ENCODE measurements at regions not wholly inside any gene's neighbourhood (a gene's known extent, or its start where the extent isn't known, plus 50 kb on each side); places are given as distances from the start of the nearest gene placed in this dataset.

DNA sequence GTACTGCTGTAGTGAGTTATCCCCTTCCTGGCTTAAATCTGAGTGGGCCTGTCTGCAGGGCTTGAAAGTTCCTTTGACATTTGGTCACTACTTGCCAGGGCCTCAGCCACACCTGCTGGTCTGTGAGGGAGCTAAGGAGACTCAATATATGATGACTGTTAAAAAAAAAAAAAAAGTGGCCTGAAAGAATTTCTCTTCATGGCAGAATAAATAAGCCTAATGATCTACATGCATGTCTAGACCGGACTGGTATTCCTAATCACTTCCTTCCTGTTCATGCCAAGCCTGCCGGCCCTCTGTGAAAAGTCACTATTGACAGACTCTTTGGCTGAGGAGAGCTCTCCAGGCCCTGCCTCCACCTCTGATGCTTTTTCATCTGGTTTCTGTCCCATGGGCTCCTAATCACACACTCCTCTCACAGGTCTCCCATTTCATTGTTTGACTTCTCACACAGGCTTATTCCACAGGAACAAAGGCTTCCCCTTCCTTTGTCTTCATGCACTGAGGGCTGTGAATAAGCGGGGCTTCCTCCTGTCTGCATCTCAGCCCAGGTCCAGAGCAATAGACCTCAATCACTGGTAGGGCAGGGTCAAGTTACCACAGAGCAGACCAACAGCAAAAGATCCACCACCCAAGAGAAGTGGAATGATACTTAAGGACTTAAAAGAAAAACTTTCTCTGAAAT is 99.1 kb upstream of the SEC61G start:
- TF ChIP-seq, protein P1, sequence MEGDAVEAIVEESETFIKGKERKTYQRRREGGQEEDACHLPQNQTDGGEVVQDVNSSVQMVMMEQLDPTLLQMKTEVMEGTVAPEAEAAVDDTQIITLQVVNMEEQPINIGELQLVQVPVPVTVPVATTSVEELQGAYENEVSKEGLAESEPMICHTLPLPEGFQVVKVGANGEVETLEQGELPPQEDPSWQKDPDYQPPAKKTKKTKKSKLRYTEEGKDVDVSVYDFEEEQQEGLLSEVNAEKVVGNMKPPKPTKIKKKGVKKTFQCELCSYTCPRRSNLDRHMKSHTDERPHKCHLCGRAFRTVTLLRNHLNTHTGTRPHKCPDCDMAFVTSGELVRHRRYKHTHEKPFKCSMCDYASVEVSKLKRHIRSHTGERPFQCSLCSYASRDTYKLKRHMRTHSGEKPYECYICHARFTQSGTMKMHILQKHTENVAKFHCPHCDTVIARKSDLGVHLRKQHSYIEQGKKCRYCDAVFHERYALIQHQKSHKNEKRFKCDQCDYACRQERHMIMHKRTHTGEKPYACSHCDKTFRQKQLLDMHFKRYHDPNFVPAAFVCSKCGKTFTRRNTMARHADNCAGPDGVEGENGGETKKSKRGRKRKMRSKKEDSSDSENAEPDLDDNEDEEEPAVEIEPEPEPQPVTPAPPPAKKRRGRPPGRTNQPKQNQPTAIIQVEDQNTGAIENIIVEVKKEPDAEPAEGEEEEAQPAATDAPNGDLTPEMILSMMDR (IDR thresholded peaks at IDR 0.05; ENCODE audit: extremely low read depth, insufficient read depth, missing control alignments) = no peak
- in situ Hi-C loops (cut with MboI; ENCODE audit: low pct_unique_long_range_greater_than_20kb, low sequenced_read_pairs, unreplicated experiment) = no loop called here
- no peak for DNase-seq (ENCODE audit: low spot score)

DNA sequence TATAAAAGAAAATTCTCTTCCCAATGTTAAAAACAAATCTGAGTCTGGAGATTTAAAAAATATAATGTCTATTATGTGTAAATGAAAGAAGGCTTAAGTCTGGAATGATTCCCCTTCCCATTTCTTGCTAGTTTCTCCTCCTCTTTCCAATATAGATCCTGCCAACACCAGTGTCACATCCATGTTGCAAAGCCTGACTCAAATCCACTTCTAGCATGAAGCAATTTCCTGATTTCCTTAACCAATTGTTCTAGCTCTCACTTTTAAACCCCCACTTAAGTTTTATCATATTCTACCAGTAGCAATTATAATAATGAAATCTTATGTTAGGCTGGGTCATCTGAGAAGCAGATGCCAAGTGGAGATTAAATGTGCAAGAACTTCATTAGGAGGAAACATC is 100.1 kb upstream of the SEC61G start:
- in situ Hi-C loops (cut with MboI; ENCODE audit: low pct_unique_long_range_greater_than_20kb, low sequenced_read_pairs, unreplicated experiment) = no loop called here
- no peak for DNase-seq (ENCODE audit: low spot score)
- TF ChIP-seq, protein P1 (IDR thresholded peaks at IDR 0.05; ENCODE audit: extremely low read depth, insufficient read depth, missing control alignments) = no peak

DNA sequence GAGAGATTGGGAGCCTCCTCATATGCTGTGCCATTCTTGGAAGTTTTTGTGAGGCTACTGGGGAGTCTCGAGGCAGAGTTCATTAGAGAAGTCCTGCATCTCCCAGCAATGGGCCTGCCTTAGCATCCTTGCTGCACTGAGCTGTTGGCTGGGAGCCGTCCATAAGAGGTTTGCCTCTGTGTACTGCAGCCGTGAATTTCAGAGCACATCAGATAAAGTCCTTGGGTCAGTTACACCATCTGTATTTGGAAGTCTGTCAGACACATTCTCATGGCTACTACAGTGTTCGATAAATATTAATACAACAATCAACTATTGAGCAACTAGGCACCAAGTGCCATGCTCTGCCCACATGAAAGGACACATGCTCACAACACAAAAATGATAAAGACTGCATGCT is 100.5 kb upstream of the SEC61G start:
- no peak for DNase-seq (ENCODE audit: low spot score)
- in situ Hi-C loops (cut with MboI; ENCODE audit: low pct_unique_long_range_greater_than_20kb, low sequenced_read_pairs, unreplicated experiment) = no loop called here
- TF ChIP-seq, protein P1 (IDR thresholded peaks at IDR 0.05; ENCODE audit: extremely low read depth, insufficient read depth, missing control alignments) = no peak

DNA sequence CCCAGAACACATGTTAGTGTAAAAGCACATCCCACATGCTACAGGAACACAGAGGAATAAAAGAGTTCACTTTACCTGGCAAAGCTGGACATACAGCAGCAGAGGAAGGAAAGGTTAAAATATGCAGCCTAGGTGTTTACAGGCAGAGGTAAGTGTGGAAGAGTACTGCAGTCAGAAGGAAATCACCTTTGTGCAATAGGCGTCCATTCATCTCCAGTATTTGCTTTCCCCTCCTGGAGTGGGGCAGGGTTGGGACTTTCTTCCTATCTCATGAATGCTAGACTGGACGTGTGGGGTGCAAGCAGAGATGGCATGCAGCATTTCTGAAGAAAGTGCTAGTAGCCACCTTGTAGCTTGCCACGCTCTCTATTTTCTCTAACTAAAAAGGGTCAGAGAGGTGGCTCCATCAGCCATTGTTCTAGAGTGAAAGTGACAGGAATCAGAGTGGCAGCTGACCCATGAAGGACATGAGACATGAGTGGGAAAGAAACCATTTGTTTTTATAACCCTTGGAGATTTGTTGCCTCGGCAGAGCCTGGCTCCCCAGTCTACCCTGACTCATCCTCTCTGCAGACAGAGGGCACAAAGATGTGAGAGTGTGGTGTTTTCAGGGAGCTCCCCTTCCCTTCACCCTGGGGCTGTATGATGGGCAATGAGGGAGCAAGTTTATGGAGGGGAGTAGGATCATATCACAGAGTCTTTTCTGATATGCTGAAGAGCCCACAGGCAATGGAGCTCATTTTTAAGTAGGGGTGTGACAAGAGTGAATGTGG is 101.2 kb upstream of the SEC61G start:
- in situ Hi-C loops (cut with MboI; ENCODE audit: low pct_unique_long_range_greater_than_20kb, low sequenced_read_pairs, unreplicated experiment) = no loop called here
- TF ChIP-seq, protein P1 (IDR thresholded peaks at IDR 0.05; ENCODE audit: extremely low read depth, insufficient read depth, missing control alignments) = no peak
- DNase-seq (ENCODE audit: low spot score) = no peak

DNA sequence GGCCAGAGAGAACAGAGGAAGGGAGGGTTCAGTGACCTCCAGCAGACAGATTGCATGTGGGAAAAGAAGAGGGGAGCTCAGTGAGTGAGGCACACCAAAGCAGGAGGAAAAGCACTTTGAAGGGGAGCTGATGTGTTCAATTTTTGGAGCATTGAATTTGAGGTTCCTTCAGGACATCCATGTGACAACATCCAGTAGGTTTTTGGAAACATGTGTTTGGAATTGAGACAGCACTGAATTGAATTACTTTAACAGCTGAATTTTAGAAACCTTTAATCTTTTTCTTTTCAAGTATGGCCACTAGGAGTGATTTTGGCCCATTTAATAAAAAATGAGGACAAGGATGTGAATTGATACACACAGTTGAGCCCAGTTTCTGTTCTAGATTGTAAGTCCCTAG is 101.8 kb upstream of the SEC61G start:
- TF ChIP-seq, protein P1 (IDR thresholded peaks at IDR 0.05; ENCODE audit: extremely low read depth, insufficient read depth, missing control alignments) = no peak
- in situ Hi-C loops (cut with MboI; ENCODE audit: low pct_unique_long_range_greater_than_20kb, low sequenced_read_pairs, unreplicated experiment) = no loop called here
- DNase-seq (ENCODE audit: low spot score) = no peak

DNA sequence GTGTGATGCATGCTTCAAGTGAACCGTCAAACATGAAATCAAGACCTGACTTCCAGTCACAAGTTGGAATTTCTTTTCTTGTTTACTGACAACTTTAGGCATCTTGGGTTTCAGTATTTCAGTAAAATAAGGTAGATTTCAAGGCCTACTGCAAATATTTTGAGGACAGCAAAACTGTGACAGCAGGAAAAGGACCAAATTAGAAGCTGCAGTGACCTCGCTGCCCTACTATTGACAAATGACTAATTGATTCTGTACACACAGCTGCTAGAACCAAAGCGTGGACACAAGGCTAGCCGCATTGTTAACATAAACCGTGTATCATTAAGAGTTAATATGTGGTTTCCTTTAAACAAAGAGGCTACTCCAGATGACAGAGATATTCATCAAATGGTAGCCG is 105.7 kb upstream of the SEC61G start:
- in situ Hi-C loops (cut with MboI; ENCODE audit: low pct_unique_long_range_greater_than_20kb, low sequenced_read_pairs, unreplicated experiment) = no loop called here
- TF ChIP-seq, protein P1 (IDR thresholded peaks at IDR 0.05; ENCODE audit: extremely low read depth, insufficient read depth, missing control alignments) = no peak
- DNase-seq (ENCODE audit: low spot score) = no peak

Measured in GM13977 (cell line).